Ishikawa (cell line): ENCODE measurements at regions not wholly inside any gene's neighbourhood (a gene's known extent, or its start where the extent isn't known, plus 50 kb on each side); places are given as distances from the start of the nearest gene placed in this dataset.

ENCODE experiments used
- CEBPB ChIP-seq: IDR thresholded peaks from 2 replicates; pipeline ENCODE4 v1.6.1; 2012
- CREB1 ChIP-seq: IDR thresholded peaks from 2 replicates; pipeline ENCODE4 v1.6.1; 2012; ENCODE audit warnings: low read depth
- EGR1 ChIP-seq: IDR thresholded peaks from 2 replicates; pipeline ENCODE4 v1.6.1; 2012
- EP300 ChIP-seq: IDR thresholded peaks from 2 replicates; pipeline ENCODE4 v1.6.1; 2012; ENCODE audit warnings: borderline replicate concordance
- FOXM1 ChIP-seq: IDR thresholded peaks from 2 replicates; pipeline ENCODE4 v1.6.1; 2012; ENCODE audit warnings: low read depth, borderline replicate concordance
- MAX ChIP-seq: IDR thresholded peaks from 2 replicates; pipeline ENCODE4 v1.6.1; 2012
- NFIC ChIP-seq: IDR thresholded peaks from 2 replicates; pipeline ENCODE4 v1.6.1; 2012
- RAD21 ChIP-seq: IDR thresholded peaks from 2 replicates; pipeline ENCODE4 v1.6.1; 2012; ENCODE audit warnings: low read depth
- REST ChIP-seq: IDR thresholded peaks from 2 replicates; pipeline ENCODE4 v1.6.1; 2012; ENCODE audit warnings: low read depth, mild to moderate bottlenecking
- TAF1 ChIP-seq: IDR thresholded peaks from 2 replicates; pipeline ENCODE4 v1.6.1; 2012; ENCODE audit warnings: low read depth, mild to moderate bottlenecking
- TCF12 ChIP-seq: IDR thresholded peaks from 2 replicates; pipeline ENCODE4 v1.6.1; 2012; ENCODE audit warnings: low read depth
- TEAD4 ChIP-seq: IDR thresholded peaks from 2 replicates; pipeline ENCODE4 v1.6.1; 2012
- YY1 ChIP-seq: IDR thresholded peaks from 2 replicates; pipeline ENCODE4 v1.6.1; 2012; ENCODE audit warnings: low read depth
- ZBTB7A ChIP-seq: IDR thresholded peaks from 2 replicates; pipeline ENCODE4 v1.6.1; 2012; ENCODE audit warnings: low read depth

DNA sequence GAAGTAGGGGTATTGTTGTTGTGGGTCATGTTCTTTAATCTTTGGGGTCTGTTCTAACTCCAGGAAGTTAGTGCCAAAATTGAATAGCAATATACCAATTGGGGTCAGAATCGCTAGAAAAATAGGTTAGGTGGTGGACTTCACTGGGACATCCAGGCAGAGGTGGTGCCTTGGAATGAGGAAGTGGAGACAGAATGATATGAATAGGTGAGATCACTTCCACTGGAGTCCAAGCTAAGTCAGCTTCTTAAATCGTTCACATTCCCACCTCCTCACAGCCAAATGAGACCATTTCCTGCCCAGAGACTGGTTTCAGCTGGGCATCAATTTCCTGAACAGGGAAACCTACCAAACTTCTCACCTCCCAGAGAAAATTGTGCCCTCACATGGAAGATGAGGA, 137.8 kb upstream of the RAB4A start:
- no peak for TF ChIP-seq REST
- no peak for TF ChIP-seq MAX
- TF ChIP-seq EP300, result no peak
- no peak for TF ChIP-seq FOXM1
- no peak for TF ChIP-seq CEBPB
- TF ChIP-seq ZBTB7A, result no peak
- TF ChIP-seq TAF1, result no peak
- no peak for TF ChIP-seq RAD21
- TF ChIP-seq YY1, result no peak
- no peak for TF ChIP-seq CREB1
- no peak for TF ChIP-seq TEAD4
- TF ChIP-seq NFIC, result no peak
- no peak for TF ChIP-seq TCF12
- TF ChIP-seq EGR1, result no peak
